Thyroid gland (tissue), 4 donors: ENCODE measurements at regions not wholly inside any gene's neighbourhood (a gene's known extent, or its start where the extent isn't known, plus 50 kb on each side); places are given as distances from the start of the nearest gene placed in this dataset.
"Not testable (repeated sequence)": the region's sequence is repeated elsewhere in the genome, so short reads cannot be mapped to it uniquely, and the experiment has no call there.

Source experiments
- POLR2A ChIP-seq, 2 donors: fragments of 450-650 bp; IDR thresholded peaks; one replicate each; pipeline ENCODE4 v1.6.1; 2017; ENCODE audit warnings: antibody characterized with exemption in 2 of 2, mild to moderate bottlenecking in 2 of 2, moderate library complexity in 1 of 2
- TF ChIP-seq, protein P1 (sequence below), 6 experiments: fragments of 200-600 bp in 3 of 6; fragments of 450-650 bp in 3 of 6; sonication (generic) in 3 of 6; IDR thresholded peaks; one replicate each; pipeline ENCODE4 v1.5.1; 2016 to 2019; ENCODE audit warnings: antibody characterized with exemption in 6 of 6, mild to moderate bottlenecking in 2 of 6, inconsistent platforms in 1 of 6, moderate library complexity in 1 of 6

DNA sequence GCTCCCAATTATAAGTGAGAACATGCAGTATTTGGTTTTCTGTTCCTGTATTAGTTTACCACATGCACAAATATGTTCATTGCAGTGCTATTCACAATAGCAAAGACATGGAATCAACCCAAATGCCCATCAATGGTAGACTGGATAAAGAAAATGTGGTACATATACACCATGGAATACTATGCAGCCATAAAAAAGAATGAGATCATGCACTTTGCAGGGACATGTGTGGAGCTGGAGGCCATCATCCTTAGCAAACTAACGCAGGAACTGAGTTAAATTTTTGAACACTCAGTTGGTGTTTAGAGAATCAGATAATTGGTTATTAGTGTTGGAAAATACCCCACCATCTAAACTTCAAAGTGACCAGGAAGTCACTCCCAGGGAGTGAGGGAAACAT, 111.2 kb upstream of the LYZL2 start:
- TF ChIP-seq, protein P1, sequence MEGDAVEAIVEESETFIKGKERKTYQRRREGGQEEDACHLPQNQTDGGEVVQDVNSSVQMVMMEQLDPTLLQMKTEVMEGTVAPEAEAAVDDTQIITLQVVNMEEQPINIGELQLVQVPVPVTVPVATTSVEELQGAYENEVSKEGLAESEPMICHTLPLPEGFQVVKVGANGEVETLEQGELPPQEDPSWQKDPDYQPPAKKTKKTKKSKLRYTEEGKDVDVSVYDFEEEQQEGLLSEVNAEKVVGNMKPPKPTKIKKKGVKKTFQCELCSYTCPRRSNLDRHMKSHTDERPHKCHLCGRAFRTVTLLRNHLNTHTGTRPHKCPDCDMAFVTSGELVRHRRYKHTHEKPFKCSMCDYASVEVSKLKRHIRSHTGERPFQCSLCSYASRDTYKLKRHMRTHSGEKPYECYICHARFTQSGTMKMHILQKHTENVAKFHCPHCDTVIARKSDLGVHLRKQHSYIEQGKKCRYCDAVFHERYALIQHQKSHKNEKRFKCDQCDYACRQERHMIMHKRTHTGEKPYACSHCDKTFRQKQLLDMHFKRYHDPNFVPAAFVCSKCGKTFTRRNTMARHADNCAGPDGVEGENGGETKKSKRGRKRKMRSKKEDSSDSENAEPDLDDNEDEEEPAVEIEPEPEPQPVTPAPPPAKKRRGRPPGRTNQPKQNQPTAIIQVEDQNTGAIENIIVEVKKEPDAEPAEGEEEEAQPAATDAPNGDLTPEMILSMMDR (IDR thresholded peaks at IDR 0.05): not testable (repeated sequence)
- not testable (repeated sequence) for TF ChIP-seq POLR2A (IDR thresholded peaks at IDR 0.05)
